ENCODE measurements at regions not wholly inside any gene's neighbourhood (a gene's known extent, or its start where the extent isn't known, plus 50 kb on each side); places are given as distances from the start of the nearest gene placed in this dataset.
A peak's percentile ranks its signal among the peaks of the same experiment; 100 is the strongest.

DNA sequence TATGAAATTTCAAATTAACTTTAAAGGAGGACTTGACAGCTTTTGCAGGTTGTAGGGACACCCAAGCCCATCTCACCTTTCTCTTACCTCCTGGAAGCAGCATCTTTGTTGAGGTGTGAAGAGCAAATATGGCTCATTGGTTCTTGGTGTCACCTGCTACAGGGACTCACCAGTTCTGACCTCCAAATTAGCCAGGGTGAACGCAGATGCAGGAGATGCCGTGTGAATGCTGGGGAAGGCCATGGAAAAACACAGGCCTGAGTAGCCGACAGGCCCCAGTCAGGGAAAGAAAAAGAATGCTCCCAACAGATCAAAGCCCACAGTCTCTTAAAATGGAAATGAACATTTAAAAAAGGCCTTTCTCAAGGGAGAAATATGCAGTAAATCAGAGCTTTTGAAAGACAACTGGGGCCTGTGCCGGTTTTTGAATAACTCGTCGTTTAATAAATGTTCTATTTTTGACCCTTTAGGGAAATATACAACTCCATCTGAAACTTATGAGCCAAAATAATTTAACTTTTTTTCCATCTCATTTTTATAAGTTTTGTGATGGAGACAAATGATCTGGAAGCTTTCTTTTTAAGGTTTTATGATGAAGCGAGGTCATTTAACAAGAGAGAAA lies 167.5 kb downstream of the CD83 start:
- no peaks in the 10 kb centered on the region for H3K27me3 ChIP-seq (ENCODE audit: control insufficient read depth, insufficient read depth, low read length)
- no peak overlapping the region for H3K4me3 ChIP-seq (ENCODE audit: low read depth, low read length)
- H3K36me3 ChIP-seq (ENCODE audit: control insufficient read depth, insufficient read depth, low read length): no peaks in the 10 kb centered on the region
- TF ChIP-seq, protein P1, sequence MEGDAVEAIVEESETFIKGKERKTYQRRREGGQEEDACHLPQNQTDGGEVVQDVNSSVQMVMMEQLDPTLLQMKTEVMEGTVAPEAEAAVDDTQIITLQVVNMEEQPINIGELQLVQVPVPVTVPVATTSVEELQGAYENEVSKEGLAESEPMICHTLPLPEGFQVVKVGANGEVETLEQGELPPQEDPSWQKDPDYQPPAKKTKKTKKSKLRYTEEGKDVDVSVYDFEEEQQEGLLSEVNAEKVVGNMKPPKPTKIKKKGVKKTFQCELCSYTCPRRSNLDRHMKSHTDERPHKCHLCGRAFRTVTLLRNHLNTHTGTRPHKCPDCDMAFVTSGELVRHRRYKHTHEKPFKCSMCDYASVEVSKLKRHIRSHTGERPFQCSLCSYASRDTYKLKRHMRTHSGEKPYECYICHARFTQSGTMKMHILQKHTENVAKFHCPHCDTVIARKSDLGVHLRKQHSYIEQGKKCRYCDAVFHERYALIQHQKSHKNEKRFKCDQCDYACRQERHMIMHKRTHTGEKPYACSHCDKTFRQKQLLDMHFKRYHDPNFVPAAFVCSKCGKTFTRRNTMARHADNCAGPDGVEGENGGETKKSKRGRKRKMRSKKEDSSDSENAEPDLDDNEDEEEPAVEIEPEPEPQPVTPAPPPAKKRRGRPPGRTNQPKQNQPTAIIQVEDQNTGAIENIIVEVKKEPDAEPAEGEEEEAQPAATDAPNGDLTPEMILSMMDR (IDR thresholded peaks at IDR 0.05; ENCODE audit: insufficient read depth, low read length, severe bottlenecking): no peak
- FAIRE-seq (no peak), DNase-seq (ENCODE audit: low read depth) (no peak)

DNA sequence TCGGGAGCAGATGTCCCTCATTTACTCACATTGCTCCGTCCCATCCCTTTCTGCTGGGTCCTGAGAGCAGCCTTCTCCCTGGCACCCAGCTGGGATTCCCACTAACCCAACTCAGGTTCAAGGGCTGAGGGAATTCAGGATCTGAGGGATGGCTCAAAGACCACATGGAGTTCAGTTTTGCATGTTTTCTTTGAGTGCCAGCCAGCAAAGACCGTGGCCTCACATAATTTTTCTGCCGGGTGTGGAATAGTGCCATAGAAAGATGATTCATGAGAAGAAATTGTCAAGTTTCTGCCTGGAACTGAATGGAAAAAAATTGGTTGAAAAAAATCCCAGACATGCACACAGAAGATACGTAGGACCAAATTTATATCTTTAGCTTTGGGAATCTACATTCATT lies 168.6 kb downstream of the CD83 start:
- H3K27me3 ChIP-seq (ENCODE audit: control insufficient read depth, insufficient read depth, low read length): no peaks in the 10 kb centered on the region
- TF ChIP-seq, protein P1 (IDR thresholded peaks at IDR 0.05; ENCODE audit: insufficient read depth, low read length, severe bottlenecking): no peak
- no peak overlapping the region for H3K4me3 ChIP-seq (ENCODE audit: low read depth, low read length)
- H3K36me3 ChIP-seq (ENCODE audit: control insufficient read depth, insufficient read depth, low read length): no peaks in the 10 kb centered on the region
- FAIRE-seq (no peak), DNase-seq (ENCODE audit: low read depth) (peak; percentile 61)

DNA sequence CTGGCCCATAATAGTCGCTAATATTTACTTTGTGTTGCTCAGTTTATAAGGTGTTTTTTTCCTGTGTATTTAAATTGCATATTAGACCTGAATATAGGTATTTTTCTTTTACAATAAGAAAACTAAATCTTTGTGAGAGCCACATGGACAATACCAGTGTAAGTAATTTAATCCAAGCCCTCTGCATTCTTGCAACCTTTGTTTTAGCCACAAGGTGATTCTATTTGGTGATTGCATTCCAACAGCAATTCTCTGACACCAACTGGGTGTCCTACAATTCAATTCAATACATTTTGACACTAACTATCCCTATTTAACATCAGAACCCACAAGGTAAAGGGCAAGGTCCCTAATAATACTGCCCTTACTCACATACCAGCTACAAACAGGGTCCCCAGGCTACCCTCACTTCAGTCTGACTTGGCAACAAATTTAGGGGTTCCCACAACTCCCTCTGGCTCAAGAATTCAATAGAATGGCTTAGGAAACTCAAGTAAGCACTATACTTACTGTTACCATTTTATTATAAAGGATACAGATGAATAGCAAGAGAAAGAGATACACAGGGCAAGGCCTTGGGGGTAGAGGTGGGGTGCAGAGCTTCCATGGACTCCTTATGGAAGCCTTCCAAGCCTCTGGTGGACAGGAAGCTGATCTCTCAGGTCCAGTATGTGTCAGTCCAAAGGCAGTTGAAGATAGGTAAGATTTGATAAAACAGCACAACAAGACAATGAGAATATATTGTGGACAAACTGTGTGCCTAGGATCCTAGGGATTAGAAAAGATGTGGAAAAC lies 169.3 kb downstream of the CD83 start:
- TF ChIP-seq, protein P1 (IDR thresholded peaks at IDR 0.05; ENCODE audit: insufficient read depth, low read length, severe bottlenecking): no peak
- H3K36me3 ChIP-seq (ENCODE audit: control insufficient read depth, insufficient read depth, low read length): no peaks in the 10 kb centered on the region
- H3K27me3 ChIP-seq (ENCODE audit: control insufficient read depth, insufficient read depth, low read length): no peaks in the 10 kb centered on the region
- DNase-seq (ENCODE audit: low read depth): no peak
- FAIRE-seq: peak; percentile 96
- no peak overlapping the region for H3K4me3 ChIP-seq (ENCODE audit: low read depth, low read length)

DNA sequence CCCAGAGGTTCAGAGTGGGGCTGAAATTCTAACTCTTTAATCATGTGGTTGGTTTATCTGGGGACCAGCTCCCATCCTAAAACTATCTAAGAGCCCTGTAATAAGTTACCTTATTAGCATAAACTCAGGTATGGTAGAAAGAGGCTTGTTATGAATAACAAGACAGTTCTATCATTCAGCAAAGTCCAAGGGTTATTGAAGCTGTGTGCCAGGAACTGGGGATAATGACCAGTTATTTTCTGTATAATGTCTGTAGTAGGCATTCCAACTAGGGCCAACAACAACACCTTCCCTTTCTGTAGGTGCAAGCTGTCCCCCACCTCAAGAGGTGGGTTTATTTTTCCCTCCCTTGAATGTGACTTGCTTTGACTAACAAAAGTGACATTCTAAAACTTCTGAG lies 170.1 kb downstream of the CD83 start:
- no peak for FAIRE-seq
- H3K4me3 ChIP-seq (ENCODE audit: low read depth, low read length): no peak overlapping the region

DNA sequence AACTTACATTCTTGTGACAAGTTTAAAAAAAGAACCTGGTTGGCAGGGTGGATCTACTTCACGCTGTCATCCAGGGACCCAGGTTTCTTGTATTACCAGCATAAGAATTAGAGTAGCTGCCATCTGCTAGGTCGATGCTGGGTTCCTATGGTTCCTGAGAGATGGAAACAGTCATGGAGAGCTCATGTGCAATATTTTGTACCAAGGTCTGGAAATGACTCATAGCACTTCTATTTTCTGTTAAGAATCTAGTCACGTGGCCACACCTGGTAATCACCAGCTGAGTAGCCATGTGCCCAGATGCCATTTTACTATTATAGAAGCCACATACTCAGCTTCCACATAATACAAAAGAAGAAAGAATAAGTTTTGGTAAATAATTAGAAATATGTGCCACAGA lies 171.3 kb downstream of the CD83 start:
- TF ChIP-seq, protein P1 (IDR thresholded peaks at IDR 0.05; ENCODE audit: insufficient read depth, low read length, severe bottlenecking): no peak
- Histone ChIP-seq H3K36me3 (ENCODE audit: control insufficient read depth, insufficient read depth, low read length) (no peaks in the 10 kb centered on the region), H3K27me3 (ENCODE audit: control insufficient read depth, insufficient read depth, low read length) (no peaks in the 10 kb centered on the region), H3K4me3 (ENCODE audit: low read depth, low read length) (no peak overlapping the region)
- peak; percentile 46 for DNase-seq (ENCODE audit: low read depth)
- no peak for FAIRE-seq

More for the DNA sequence above, 170.1 kb downstream of the CD83 start:
- TF ChIP-seq, protein P1 (IDR thresholded peaks at IDR 0.05; ENCODE audit: insufficient read depth, low read length, severe bottlenecking): no peak
- H3K27me3 ChIP-seq (ENCODE audit: control insufficient read depth, insufficient read depth, low read length): no peaks in the 10 kb centered on the region
- no peak for DNase-seq (ENCODE audit: low read depth)
- no peaks in the 10 kb centered on the region for H3K36me3 ChIP-seq (ENCODE audit: control insufficient read depth, insufficient read depth, low read length)
